HG03045 (cell line): ENCODE measurements at regions not wholly inside any gene's neighbourhood (a gene's known extent, or its start where the extent isn't known, plus 50 kb on each side); places are given as distances from the start of the nearest gene placed in this dataset.
"Not testable (repeated sequence)": the region's sequence is repeated elsewhere in the genome, so short reads cannot be mapped to it uniquely, and the experiment has no call there.

ENCODE experiments used
- ATAC-seq: cut with Tn5 transposase; IDR thresholded peaks from one replicate; pipeline ENCODE4 v1.9.1; 2021; ENCODE audit warnings: mild to moderate bottlenecking, moderate library complexity; ENCODE audit not compliant: unreplicated experiment

DNA sequence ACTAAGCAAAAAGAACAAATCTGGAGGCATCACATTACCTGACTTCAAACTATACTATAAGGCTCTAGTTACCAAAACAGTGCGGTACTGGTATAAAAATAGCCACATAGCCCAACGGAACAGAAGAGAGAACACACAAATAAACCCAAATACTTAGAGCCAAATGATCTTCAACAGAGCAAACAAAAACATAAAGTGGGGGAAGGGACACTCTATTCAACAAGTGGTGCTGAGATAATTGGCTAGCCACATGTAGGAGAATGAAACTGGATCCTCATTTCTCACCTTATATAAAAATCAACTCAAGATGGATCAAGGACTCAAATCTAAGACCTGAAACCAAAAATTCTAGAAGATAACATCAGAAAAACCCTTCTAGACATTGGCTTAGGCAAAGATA, 89.9 kb upstream of the ZNF608 start:
- ATAC-seq, result not testable (repeated sequence)

GRCh38 chr5:124839371-124839998, 93.0 kb upstream of the ZNF608 start:
- ATAC-seq, result no peak

GRCh38 chr5:124841829-124842712, 95.6 kb upstream of the ZNF608 start:
- ATAC-seq, result no peak

- ATAC-seq, result no peak
These were observed 96.5 kb upstream of the ZNF608 start for GRCh38 chr5:124842725-124843595.

GRCh38 chr5:124843596-124843899, 97.1 kb upstream of the ZNF608 start:
- no peak for ATAC-seq

DNA sequence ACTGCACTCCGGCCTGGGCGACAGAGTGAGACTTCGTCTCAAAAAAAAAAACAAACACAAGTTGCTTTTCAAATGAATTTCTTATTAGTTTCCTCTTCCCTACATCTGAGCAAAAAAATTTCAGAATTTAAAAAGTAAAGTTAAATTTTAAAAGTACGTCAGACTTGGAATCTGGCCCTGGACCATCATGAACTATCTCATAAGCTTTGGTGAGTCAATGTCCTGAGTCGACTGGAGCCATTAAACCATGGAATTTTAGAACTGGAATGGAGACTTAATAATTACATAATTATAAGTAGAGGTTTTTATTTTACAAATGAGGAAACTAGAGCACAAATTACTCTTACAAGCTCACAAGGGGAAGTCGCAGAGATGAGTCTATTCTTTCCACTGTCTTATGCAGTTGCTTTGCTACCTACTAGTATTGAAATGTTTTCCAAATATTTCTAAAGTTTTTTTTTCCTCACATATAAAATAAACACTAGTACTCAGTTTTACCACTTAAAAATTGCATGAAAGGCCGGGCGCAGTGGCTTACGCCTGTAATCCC, 98.0 kb upstream of the ZNF608 start:
- no peak for ATAC-seq

DNA sequence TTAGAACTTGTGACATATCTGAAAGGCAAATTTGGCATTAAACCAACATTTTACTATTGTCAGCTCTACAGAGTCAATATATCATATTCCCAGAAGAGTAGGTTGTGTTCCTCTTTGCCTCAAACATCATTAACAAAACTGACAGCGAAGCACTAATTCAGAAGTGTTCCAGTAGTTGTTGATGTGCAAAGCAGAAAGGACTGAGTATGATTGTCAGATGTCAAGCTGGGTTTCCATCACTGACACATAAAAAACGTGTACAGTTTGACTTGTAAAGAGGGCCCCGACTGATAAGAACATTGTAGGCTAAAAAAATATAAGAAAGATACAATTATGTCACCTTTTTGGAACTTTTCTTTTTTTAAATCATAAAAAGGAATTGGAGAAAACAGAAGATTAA, 101.5 kb upstream of the ZNF608 start:
- ATAC-seq, result no peak

- no peak for ATAC-seq
These were observed 103.3 kb upstream of the ZNF608 start for GRCh38 chr5:124849774-124850173.

DNA sequence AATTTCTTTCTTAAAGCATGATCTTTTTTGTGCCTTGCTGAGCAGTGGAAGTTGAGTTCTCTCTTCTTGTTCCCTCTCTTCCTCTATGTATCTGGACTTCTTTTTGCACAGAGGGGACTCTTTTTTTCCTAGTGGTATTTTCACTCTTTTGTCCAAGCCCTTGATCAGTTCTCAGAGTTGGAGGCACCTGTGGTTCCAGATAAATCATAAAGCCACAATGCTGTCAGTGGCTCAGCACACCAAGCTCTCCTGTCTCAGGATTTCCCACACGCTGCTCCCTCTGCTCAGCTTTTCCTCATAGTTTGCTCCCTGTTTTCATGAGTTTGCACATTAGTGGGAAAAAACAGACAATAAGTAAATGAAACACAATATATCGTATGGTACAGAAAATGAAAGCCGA, 110.3 kb upstream of the ZNF608 start:
- no peak for ATAC-seq

GRCh38 chr5:124858612-124859011, 112.2 kb upstream of the ZNF608 start:
- no peak for ATAC-seq

DNA sequence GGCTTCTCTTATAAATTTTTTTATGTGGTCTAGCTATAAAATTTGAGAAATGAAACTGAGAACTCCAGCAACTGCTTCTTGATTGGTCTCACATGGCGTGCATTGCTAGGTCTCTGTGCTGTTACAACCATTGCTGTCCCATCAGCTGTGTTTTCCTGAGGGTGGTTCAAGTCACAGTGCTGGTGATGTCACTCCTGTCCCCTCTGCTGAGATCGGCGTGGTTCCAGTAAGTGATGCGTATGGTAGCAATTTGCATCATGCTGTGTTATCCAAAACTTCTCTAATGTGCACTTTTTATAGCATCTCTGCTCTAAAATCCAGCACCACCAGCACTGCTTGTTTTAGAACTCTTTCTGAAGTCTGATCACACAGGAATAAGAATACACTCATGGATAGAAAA, 112.6 kb upstream of the ZNF608 start:
- ATAC-seq, result no peak

GRCh38 chr5:124859556-124860290, 113.3 kb upstream of the ZNF608 start:
- ATAC-seq, result no peak

DNA sequence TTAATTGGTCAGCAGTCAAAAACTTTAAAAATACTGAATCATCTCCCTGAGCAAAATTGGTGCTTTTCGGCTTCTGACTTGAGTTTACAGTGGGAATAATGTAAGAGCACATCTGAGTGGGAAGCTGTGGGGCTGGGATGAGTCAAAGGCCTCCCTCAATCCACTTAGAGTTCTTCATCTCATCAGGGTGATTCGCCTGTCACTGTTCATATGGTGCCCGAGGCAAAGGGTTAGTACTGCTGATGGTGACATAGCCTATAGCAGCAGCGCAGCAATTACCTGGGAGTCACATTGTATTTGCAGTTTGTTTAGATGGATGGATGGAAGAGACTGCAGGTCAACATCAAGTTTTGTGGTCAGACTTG, 113.8 kb upstream of the ZNF608 start:
- no peak for ATAC-seq

DNA sequence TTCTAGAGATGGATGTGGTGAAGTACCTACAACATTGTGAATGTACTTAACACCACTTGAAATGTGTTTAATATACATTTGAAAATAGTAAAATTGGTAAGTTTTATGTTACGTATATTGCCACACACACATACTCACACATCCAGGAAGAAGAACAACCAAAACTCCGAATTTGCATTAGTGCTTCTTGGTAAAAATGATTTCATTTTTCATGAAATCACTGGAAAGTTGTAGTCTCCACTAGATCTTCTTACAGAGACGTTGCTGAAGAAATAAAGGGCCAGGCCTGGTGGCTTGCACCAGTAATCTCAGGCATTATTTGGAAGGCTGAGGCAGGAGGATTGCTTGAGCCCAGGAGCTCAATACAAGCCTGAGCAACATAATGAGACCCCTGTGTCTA, 118.6 kb upstream of the ZNF608 start:
- ATAC-seq, result no peak

DNA sequence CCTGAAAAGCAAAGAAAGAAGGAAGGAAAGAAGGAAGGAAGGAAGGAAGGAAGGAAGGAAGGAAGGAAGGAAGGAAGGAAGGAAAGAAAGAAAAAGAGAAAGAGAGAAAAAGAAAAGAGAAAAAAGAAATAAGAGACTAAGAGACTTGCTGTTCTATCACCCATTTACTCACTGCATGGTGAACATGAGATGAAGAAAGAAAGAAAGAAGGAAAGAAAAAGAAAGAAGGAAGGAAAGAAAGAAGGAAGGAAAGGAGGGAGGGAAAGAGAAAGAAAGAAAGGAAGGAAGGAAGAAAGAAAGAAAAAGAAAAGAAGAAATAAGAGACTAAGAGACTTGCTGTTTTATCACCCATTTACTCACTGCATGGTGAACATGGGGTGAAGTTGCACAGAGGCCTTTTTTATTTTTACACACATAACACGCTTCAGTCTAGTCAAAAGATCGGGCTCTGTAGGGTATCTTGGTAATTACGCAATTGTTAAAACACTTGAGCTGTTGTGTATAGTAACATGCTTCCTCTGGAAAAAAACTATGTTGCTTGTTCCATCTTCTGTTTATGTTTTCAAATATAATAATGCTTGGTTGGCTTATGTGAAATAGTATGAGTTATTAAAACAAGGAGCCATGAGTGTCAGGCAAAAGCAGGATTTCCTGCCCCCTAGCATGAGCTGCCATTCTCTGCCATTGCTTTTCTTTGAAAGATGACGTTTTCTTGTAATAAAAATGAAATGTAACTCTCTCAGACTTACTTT, 119.3 kb upstream of the ZNF608 start:
- no peak for ATAC-seq

- ATAC-seq, result no peak
These were observed 120.1 kb upstream of the ZNF608 start for GRCh38 chr5:124866355-124867136.

- no peak for ATAC-seq
These were observed 120.8 kb upstream of the ZNF608 start for GRCh38 chr5:124867137-124867704.

DNA sequence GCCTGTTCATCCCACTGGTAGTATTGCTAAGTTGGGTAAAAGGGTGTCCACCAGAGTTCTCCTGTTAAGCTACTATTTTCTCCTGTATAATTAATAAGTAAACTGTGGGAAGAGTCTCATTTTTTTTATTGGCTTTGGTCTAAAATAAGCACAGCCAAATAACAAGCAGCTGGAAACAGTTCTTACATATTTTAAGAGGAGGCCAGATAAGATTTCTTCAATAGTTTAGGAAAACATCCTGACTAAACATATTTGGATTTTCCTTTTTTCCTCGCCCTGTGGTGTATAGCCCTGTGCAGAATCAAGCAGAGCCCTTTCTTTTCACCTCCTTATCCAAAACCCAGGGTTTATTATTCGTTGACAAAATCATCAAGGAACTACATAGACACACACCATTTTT, 122.2 kb upstream of the ZNF608 start:
- no peak for ATAC-seq

DNA sequence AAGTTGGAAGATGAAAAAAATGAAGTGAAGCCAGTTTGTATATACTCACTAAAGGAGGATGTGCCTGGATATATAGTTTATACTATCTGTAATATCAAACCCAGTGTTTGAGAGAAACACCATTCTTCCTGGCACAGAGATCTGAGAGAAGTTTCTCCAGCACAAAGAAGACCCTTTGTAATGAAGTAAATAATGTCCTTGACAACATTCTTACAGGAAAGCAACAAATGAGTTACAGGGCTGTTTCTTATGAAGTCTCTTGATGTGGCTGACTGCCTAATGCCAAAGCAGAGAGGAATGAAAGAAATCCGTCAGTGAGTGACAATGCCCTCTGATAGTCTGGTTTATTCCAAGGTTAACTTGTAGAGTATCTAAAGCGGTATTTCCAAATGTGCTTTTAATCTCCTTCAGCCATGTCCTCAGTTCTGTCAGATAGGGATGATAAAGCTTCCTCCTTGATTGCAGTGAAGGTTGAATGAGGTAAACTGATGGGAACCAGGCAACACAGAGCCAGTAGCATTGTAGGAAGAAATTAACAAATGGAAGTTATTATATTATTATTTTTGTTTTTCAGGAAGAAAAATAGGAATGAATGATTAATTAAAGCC, 123.1 kb upstream of the ZNF608 start:
- ATAC-seq, result no peak
